GM12864 (cell line): ENCODE measurements at regions not wholly inside any gene's neighbourhood (a gene's known extent, or its start where the extent isn't known, plus 50 kb on each side); places are given as distances from the start of the nearest gene placed in this dataset.

Experiments
- DNase-seq: peaks from one replicate; pipeline ENCODE4 v3.0.0-alpha.2; 2011; ENCODE audit warnings: low read depth
- H3K4me3 ChIP-seq: 2 replicates; pipeline ENCODE4 v1.5.1; 2011; ENCODE audit warnings: mild to moderate bottlenecking, low read depth, low read length, control low read depth
- TF ChIP-seq, protein P1 (sequence below): IDR thresholded peaks from 2 replicates; pipeline ENCODE4 v1.5.1; 2011; ENCODE audit warnings: low read depth, mild to moderate bottlenecking, moderate library complexity, low read length, control low read depth, inconsistent platforms; ENCODE audit errors: missing control alignments

DNA sequence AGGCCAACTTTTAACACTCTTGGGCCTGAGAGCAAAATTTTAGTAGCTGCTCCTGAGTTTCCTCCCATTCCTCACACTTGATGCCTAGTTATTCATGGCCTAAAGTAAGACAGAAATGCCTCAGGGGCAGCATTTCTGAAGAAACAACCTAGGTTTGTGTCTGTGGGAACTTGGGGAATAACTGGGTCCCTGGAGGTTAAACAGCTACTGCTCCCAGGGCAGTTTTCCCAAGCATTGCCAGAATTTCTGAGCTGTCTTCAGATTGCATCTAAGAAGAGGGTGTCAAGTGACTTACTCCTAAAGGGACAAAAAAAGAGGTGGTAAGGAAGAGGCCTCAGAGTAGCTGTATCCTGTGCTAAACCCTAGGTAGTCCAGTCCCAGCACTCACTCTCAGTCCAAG, 130.8 kb upstream of the ACSL4 start:
- TF ChIP-seq, protein P1, sequence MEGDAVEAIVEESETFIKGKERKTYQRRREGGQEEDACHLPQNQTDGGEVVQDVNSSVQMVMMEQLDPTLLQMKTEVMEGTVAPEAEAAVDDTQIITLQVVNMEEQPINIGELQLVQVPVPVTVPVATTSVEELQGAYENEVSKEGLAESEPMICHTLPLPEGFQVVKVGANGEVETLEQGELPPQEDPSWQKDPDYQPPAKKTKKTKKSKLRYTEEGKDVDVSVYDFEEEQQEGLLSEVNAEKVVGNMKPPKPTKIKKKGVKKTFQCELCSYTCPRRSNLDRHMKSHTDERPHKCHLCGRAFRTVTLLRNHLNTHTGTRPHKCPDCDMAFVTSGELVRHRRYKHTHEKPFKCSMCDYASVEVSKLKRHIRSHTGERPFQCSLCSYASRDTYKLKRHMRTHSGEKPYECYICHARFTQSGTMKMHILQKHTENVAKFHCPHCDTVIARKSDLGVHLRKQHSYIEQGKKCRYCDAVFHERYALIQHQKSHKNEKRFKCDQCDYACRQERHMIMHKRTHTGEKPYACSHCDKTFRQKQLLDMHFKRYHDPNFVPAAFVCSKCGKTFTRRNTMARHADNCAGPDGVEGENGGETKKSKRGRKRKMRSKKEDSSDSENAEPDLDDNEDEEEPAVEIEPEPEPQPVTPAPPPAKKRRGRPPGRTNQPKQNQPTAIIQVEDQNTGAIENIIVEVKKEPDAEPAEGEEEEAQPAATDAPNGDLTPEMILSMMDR, result no peak
- no peak for DNase-seq
- H3K4me3 ChIP-seq, result no peak overlapping the region

DNA sequence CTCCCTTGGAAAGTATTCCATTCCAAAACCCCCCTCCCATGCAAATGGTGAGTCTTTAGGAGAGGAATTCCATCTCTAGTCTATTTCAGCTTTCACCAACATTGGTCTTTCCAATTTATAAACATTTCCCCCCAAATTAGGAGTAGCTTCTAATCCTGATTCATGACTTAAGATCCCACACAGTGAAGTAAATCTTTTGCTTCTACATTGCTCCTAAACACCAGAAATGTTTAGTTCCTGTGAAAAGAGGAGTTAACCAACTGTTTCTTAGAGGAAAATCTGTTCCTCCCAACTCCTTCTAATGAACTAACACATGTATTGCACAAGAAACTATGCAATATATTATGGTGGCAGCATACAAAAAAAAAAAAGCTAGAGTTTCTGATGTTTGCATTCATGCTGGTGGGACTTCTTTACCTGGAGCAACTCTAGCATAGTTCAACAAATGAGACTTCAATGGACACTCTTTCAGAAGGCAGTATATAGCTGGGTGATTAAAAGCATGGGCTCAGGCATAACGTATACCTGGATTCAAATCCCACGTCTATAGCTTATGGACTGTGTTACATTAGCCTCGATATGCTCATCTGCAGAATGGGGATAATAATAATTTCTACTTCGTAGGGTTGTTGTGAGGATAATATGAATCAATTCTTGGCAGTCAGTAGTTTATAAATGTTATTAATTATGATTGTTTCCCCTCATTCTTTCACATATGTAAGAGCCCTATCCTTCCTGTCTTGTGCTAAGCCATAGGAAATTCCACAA, 131.6 kb upstream of the TMEM164 start:
- no peak for DNase-seq
- TF ChIP-seq, protein P1, result no peak
- no peak overlapping the region for H3K4me3 ChIP-seq

DNA sequence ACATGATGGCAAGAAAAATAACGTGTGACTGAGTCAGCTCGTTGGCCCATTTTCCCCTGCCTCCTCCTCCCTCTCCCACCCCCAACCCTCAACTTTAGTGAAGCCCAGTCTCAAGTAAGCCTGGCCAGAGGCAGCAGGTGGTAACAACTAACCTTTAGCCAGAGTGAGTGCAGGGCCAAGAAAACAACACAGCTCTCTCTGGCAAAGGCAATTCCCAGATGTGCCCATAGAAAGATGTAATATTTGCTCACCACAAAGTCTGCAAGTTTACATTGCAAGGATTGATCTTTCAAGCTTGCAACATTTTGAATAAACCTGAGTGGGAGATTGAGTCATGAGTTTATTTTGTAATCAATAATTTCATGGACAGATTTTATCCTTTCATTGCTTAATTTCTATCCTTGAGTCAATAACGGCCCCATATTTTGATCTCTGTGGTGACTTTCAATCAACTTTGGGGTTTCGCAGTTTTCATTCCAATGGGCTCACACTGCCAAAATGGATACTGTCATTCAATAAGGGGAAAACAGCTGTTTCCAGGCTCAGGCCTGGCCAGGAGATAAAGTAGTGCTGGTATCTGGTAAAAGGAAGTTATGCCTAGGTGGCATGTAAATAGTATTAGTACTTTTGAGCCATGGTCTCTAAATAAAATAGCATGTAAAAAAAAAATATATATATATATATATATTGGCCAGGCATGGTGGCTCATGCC, 130.7 kb upstream of the TMEM164 start:
- TF ChIP-seq, protein P1, result no peak
- DNase-seq, result no peak
- no peak overlapping the region for H3K4me3 ChIP-seq

DNA sequence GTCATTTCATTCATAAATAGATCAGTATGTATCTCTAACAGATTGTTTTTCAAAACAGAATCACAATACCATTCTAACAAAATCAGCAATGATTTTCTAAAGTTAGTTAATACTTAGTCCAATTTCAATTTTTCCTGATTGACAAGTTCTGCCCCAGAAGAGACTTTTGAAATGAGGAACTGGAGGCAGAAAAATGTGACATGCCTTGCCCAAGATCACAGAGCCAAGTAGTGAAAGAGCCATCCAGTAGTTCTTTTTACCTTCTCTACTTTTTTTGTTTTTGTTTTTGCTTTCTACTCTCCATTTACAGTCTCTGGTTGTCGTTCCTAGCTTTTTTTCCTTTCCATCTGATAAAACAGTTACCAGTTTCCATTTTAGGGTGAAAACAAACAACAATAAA, 129.3 kb upstream of the TMEM164 start:
- TF ChIP-seq, protein P1, result no peak
- DNase-seq, result no peak
- H3K4me3 ChIP-seq, result no peak overlapping the region

DNA sequence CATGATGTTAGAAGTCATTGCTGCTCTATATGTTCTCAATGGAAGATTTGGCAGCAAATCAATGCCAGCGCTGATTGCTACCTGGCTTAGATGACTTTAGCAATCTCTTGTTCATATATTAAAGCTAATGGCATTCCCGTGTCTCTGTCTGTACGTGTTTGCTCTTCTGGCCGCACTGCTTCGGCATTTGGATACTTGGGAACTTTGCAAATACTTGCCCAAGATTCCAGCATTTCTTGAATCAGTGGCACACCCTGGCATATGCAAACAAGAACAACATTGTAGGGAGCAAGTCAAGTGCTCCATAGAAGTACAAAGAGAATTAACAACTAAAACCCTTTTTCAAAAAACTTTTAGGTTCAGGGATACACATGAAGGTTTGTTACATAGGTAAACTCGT, 128.9 kb upstream of the TMEM164 start:
- no peak overlapping the region for H3K4me3 ChIP-seq
- DNase-seq, result no peak
- TF ChIP-seq, protein P1, result no peak

DNA sequence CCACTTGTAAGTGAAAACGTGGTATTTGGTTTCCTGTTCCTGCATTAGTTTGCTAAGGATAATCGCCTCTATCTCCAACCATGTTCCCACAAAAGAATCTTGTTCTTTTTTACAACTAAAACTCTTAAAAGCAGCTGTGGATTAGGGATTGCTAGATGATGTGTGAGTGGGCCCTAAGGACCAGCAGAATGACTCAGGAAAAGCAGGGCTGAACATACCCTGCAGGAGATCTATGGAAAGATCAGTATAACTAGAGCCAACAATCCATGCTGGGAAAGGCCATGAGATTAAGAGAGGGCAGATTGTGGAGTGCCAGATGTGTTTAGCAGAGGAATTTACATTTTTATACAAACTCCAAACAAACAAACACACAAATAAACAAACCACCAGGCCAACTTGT, 128.4 kb upstream of the TMEM164 start:
- no peak overlapping the region for H3K4me3 ChIP-seq
- DNase-seq, result no peak
- TF ChIP-seq, protein P1, result no peak

DNA sequence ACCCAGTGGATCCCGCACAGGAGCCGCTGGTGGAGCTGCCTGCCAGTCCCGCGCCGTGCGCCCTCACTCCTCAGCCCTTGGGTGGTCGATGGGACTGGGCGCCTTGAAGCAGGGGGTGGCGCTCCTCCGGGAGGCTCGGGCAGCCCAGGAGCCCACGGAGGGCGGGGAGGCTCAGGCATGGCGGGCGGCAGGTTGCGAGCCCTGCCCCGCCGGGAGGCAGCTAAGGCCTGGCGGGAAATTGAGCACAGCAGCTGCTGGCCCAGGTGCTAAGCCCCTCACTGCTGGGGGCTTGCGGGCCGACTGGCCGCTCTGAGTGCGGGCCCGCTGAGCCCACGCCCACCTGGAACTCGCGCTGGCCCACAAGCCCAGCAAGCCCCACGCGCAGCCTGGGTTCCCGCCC, 127.1 kb upstream of the TMEM164 start:
- TF ChIP-seq, protein P1, result no peak
- no peak for DNase-seq
- no peak overlapping the region for H3K4me3 ChIP-seq
